Lung (tissue), 11 donors: ENCODE measurements at regions not wholly inside any gene's neighbourhood (a gene's known extent, or its start where the extent isn't known, plus 50 kb on each side); places are given as distances from the start of the nearest gene placed in this dataset.
"Not testable (repeated sequence)": the region's sequence is repeated elsewhere in the genome, so short reads cannot be mapped to it uniquely, and the experiment has no call there.

ENCODE experiments used
- ATAC-seq: fragments of 200-7000 bp; cut with Tn5 transposase; one replicate; pipeline ENCODE4 v1.9.1; 2020; ENCODE audit warnings: moderate number of reproducible peaks; ENCODE audit not compliant: insufficient read depth, low FRiP score
- DNase-seq, 3 donors: peaks; one replicate each; pipeline ENCODE4 v3.0.0-alpha.2; 2013 to 2017
- H3K27ac ChIP-seq, 2 donors: one replicate each; pipeline ENCODE4 v1.5.1; 2013; ENCODE audit warnings: mild to moderate bottlenecking in 2 of 2, moderate library complexity in 2 of 2, control low read depth in 1 of 2, inconsistent platforms in 1 of 2, low read depth in 1 of 2, low read length in 1 of 2
- H3K27me3 ChIP-seq, 3 donors: one replicate each; pipeline ENCODE4 v1.5.1; 2013; ENCODE audit warnings: low read length in 2 of 3; ENCODE audit not compliant: control insufficient read depth in 3 of 3, insufficient read depth in 3 of 3
- H3K36me3 ChIP-seq, 4 donors: one replicate each; pipeline ENCODE4 v1.5.1; 2013; ENCODE audit warnings: low read length in 4 of 4, mild to moderate bottlenecking in 1 of 4, moderate library complexity in 1 of 4; ENCODE audit not compliant: control insufficient read depth in 4 of 4, insufficient read depth in 4 of 4
- H3K4me1 ChIP-seq, 5 donors: one replicate each; pipeline ENCODE4 v1.5.1; 2013; ENCODE audit warnings: low read length in 5 of 5, mild to moderate bottlenecking in 2 of 5, moderate library complexity in 1 of 5; ENCODE audit not compliant: control insufficient read depth in 5 of 5, insufficient read depth in 5 of 5
- H3K4me3 ChIP-seq: one replicate; pipeline ENCODE4 v1.5.1; 2013; ENCODE audit warnings: mild to moderate bottlenecking, control low read depth, moderate library complexity
- H3K9ac ChIP-seq, 2 donors: one replicate each; pipeline ENCODE4 v1.5.1; 2013; ENCODE audit warnings: low read length in 2 of 2, control low read depth in 1 of 2; ENCODE audit not compliant: insufficient read depth in 1 of 2
- H3K9me3 ChIP-seq, 4 donors: one replicate each; pipeline ENCODE4 v1.5.1; 2013; ENCODE audit warnings: low read length in 3 of 4, mild to moderate bottlenecking in 1 of 4, moderate library complexity in 1 of 4; ENCODE audit not compliant: control insufficient read depth in 4 of 4, insufficient read depth in 3 of 4
- CTCF ChIP-seq: IDR thresholded peaks from 2 replicates; pipeline ENCODE4 v1.5.1; 2012; ENCODE audit warnings: mild to moderate bottlenecking; ENCODE audit errors: control extremely low read depth, extremely low read depth
- WGBS, 2 donors: extraction: QIAGEN DNeasy Blood & Tissue Kit; methylation state at CpG; one replicate each; pipeline ENCODE4 v1.1.7; 2013; 5-methylcytosine and 5-hydroxymethylcytosine counted together
- donor health status: control.
- donor health status: control.
- donor health status: Bipolar disorder and iron deficiency.
- donor health status: healthy.
- donor health status: DM: yes; HTN: yes; CAD: no.

- DNase-seq: no peak
- ATAC-seq: no peak
- H3K36me3 ChIP-seq: no peaks in the 10 kb centered on the region
- no peaks in the 10 kb centered on the region for H3K27me3 ChIP-seq
- no peaks in the 10 kb centered on the region for H3K4me1 ChIP-seq
- no peak overlapping the region for H3K4me3 ChIP-seq
- peaks cover 0 to 11% (median 3%) of the 10 kb centered on the region in 4 donors for H3K9me3 ChIP-seq
- H3K27ac ChIP-seq: no peak overlapping the region
- TF ChIP-seq CTCF: no peak
- 77 to 80% methylated on average over 2 of the region's 2 CpGs for WGBS, 2 donors
- no peak overlapping the region for H3K9ac ChIP-seq
Observed at GRCh38 chr6:139955366-139956155, 581.1 kb upstream of the CITED2 start.

- TF ChIP-seq CTCF: no peak
Observed at GRCh38 chr6:139954463-139955071, 580.1 kb upstream of the CITED2 start.

GRCh38 chr6:139953780-139954179 lies 579.3 kb upstream of the CITED2 start:
- H3K36me3 ChIP-seq, H3K27ac ChIP-seq, H3K9ac ChIP-seq, H3K4me1 ChIP-seq, ATAC-seq, H3K27me3 ChIP-seq, H3K4me3 ChIP-seq, DNase-seq: not testable (repeated sequence)
- H3K9me3 ChIP-seq: peaks cover 0 to 11% (median 3%) of the 10 kb centered on the region in 4 donors
- WGBS, 2 donors: 93 to 97% methylated on average over 11 of the region's 11 CpGs

More at GRCh38 chr6:139954463-139955071, 580.1 kb upstream of the CITED2 start:
- H3K27me3 ChIP-seq: no peaks in the 10 kb centered on the region
- no peak overlapping the region for H3K27ac ChIP-seq
- H3K4me3 ChIP-seq: no peak overlapping the region
- no peaks in the 10 kb centered on the region for H3K36me3 ChIP-seq
- peaks cover 0 to 11% (median 3%) of the 10 kb centered on the region in 4 donors for H3K9me3 ChIP-seq
- ATAC-seq (no peak), DNase-seq (no peak)
- no peak overlapping the region for H3K9ac ChIP-seq
- H3K4me1 ChIP-seq: no peaks in the 10 kb centered on the region

- Histone ChIP-seq H3K9ac (no peak overlapping the region), H3K4me1 (no peaks in the 10 kb centered on the region), H3K9me3 (peaks cover 0 to 8% (median 3%) of the 10 kb centered on the region in 4 donors), H3K36me3 (no peaks in the 10 kb centered on the region), H3K27ac (no peak overlapping the region), H3K4me3 (no peak overlapping the region), H3K27me3 (no peaks in the 10 kb centered on the region)
- ATAC-seq: no peak
- WGBS, 2 donors: 65 to 80% methylated on average over 3 of the region's 3 CpGs
- DNase-seq: no peak
- TF ChIP-seq CTCF: no peak
Observed at GRCh38 chr6:139951172-139951571, 576.7 kb upstream of the CITED2 start.
